ENCODE measurements at regions not wholly inside any gene's neighbourhood (a gene's known extent, or its start where the extent isn't known, plus 50 kb on each side); places are given as distances from the start of the nearest gene placed in this dataset.

DNA sequence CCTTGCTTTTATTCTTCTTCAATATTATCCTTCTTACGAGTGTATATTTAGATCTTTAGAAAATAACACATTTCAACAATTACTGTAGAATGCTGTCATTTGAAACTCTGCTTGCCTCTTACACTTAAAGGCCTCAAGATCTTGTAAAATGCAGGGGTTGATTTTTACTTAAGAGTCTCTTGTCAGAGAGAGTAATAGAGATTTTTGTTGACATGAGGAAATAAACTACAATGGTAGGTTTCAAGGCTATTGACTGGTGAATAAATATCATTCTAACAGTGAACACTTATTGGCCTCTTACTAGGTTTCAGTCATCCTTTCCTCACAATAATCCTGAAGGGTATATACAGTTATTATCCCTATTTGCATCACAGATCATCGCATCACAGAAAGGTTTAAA is 344.6 kb downstream of the GBE1 start:
- H3K36me3 ChIP-seq (ENCODE audit: control insufficient read depth in 2 of 2, insufficient read depth in 2 of 2, low read length in 2 of 2), result no peaks in the 10 kb centered on the region
- H3K9me3 ChIP-seq (ENCODE audit: control insufficient read depth in 2 of 2, low read length in 2 of 2), result no peaks in the 10 kb centered on the region
- H3K4me3 ChIP-seq (ENCODE audit: low read length in 2 of 2), result no peak overlapping the region
- no peak overlapping the region for H3K27ac ChIP-seq (ENCODE audit: low read depth in 2 of 2, low read length in 2 of 2)
- H3K4me1 ChIP-seq (ENCODE audit: control insufficient read depth in 2 of 2, insufficient read depth in 2 of 2, low read length in 2 of 2), result no peaks in the 10 kb centered on the region
- H3K27me3 ChIP-seq (ENCODE audit: control insufficient read depth in 2 of 2, insufficient read depth in 2 of 2, low read length in 2 of 2), result no peaks in the 10 kb centered on the region
- no peak overlapping the region for H3K9ac ChIP-seq (ENCODE audit: low read depth in 1 of 2, low read length in 2 of 2)

- H3K9ac ChIP-seq (ENCODE audit: low read depth in 1 of 2, low read length in 2 of 2), result no peak overlapping the region
- H3K27me3 ChIP-seq (ENCODE audit: control insufficient read depth in 2 of 2, insufficient read depth in 2 of 2, low read length in 2 of 2), result no peaks in the 10 kb centered on the region
- no peak overlapping the region for H3K27ac ChIP-seq (ENCODE audit: low read depth in 2 of 2, low read length in 2 of 2)
- no peaks in the 10 kb centered on the region for H3K36me3 ChIP-seq (ENCODE audit: control insufficient read depth in 2 of 2, insufficient read depth in 2 of 2, low read length in 2 of 2)
- H3K4me3 ChIP-seq (ENCODE audit: low read length in 2 of 2), result no peak overlapping the region
- no peaks in the 10 kb centered on the region for H3K4me1 ChIP-seq (ENCODE audit: control insufficient read depth in 2 of 2, insufficient read depth in 2 of 2, low read length in 2 of 2)
- H3K9me3 ChIP-seq (ENCODE audit: control insufficient read depth in 2 of 2, low read length in 2 of 2), result no peaks in the 10 kb centered on the region
Observed at GRCh38 chr3:81406318-81406717, 355.1 kb downstream of the GBE1 start.

DNA sequence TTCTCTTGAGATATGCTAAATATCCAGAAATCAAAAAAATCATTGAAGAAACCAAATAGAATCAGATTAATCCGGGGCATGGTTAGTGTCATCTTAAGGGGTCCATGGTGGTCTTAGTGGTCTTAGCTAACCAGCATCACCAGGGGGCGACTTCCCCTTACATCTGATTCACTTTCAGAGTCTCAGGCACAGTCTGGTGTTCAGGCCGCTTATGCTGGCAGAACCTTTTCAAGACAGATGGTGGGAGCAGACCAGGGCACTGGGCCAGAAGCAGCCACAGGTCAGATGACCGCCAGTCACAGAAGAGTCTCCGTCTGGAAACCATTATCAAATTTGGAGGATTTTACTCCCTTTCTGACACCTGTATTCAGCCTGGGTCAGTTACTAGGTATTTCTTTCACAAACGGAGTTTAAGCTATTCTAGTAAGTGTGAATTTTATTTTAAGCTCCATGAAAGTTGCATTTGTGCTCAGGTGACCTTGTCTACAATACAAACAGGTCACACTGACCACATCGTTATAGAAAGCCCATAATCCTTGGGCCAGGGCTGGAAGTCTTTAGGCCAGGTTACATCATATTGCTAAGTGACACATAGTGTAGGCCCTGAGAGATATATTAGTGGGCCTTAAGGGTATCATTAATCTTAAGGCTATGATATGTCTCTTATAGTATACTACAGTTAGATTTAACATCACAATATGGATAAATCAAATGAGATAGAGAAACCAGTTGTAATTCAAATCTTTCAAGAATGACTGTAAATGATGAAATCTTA is 365.5 kb downstream of the GBE1 start:
- no peaks in the 10 kb centered on the region for H3K9me3 ChIP-seq (ENCODE audit: control insufficient read depth in 2 of 2, low read length in 2 of 2)
- no peak overlapping the region for H3K27ac ChIP-seq (ENCODE audit: low read depth in 2 of 2, low read length in 2 of 2)
- H3K4me3 ChIP-seq (ENCODE audit: low read length in 2 of 2), result no peak overlapping the region
- H3K36me3 ChIP-seq (ENCODE audit: control insufficient read depth in 2 of 2, insufficient read depth in 2 of 2, low read length in 2 of 2), result no peaks in the 10 kb centered on the region
- H3K9ac ChIP-seq (ENCODE audit: low read depth in 1 of 2, low read length in 2 of 2), result no peak overlapping the region
- H3K27me3 ChIP-seq (ENCODE audit: control insufficient read depth in 2 of 2, insufficient read depth in 2 of 2, low read length in 2 of 2), result no peaks in the 10 kb centered on the region
- no peaks in the 10 kb centered on the region for H3K4me1 ChIP-seq (ENCODE audit: control insufficient read depth in 2 of 2, insufficient read depth in 2 of 2, low read length in 2 of 2)

DNA sequence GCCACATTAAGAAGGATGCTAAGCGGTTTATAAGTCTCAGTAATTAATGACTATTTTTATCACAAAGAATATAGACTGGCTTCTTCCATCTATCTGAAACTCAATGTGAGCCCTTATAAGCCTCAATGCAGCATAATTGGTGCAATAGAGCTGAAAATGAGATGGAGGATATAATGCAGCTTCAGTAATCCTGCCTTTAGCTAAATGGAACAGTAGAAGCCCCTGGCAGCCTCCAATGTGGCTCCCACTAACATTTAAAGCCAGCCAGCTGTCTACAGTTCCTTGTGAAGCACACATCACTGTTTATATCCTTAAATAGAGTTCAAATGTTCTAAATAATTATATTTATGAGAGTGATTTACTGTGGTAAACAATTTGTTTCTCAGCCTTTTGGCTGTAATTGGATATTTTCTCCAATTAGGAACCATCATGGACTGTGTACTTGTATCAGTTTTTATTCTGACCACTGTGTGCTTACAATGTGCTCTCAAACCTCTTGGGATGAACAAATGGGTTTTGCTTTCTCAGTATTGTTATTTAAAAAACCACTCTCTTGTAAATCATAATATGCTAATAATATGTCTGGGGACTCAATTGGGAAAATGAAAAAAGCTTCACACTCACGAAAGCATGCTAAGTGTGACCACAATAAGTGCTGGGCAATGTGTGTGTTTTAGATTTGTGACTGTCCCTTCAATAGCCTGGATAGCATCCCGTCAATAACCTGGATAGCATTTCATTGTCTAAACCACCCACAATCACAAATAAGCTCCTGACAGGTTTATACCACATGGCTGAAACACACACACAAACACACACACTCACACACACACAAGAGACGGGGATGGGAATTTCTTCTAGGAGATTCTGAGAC is 366.6 kb downstream of the GBE1 start:
- H3K36me3 ChIP-seq (ENCODE audit: control insufficient read depth in 2 of 2, insufficient read depth in 2 of 2, low read length in 2 of 2), result no peaks in the 10 kb centered on the region
- no peaks in the 10 kb centered on the region for H3K4me1 ChIP-seq (ENCODE audit: control insufficient read depth in 2 of 2, insufficient read depth in 2 of 2, low read length in 2 of 2)
- no peaks in the 10 kb centered on the region for H3K9me3 ChIP-seq (ENCODE audit: control insufficient read depth in 2 of 2, low read length in 2 of 2)
- H3K27ac ChIP-seq (ENCODE audit: low read depth in 2 of 2, low read length in 2 of 2), result no peak overlapping the region
- H3K27me3 ChIP-seq (ENCODE audit: control insufficient read depth in 2 of 2, insufficient read depth in 2 of 2, low read length in 2 of 2), result no peaks in the 10 kb centered on the region
- H3K9ac ChIP-seq (ENCODE audit: low read depth in 1 of 2, low read length in 2 of 2), result no peak overlapping the region
- no peak overlapping the region for H3K4me3 ChIP-seq (ENCODE audit: low read length in 2 of 2)

GRCh38 chr3:81393251-81393650 is 368.2 kb downstream of the GBE1 start:
- no peak overlapping the region for H3K4me3 ChIP-seq (ENCODE audit: low read length in 2 of 2)
- no peaks in the 10 kb centered on the region for H3K4me1 ChIP-seq (ENCODE audit: control insufficient read depth in 2 of 2, insufficient read depth in 2 of 2, low read length in 2 of 2)
- no peaks in the 10 kb centered on the region for H3K27me3 ChIP-seq (ENCODE audit: control insufficient read depth in 2 of 2, insufficient read depth in 2 of 2, low read length in 2 of 2)
- no peak overlapping the region for H3K27ac ChIP-seq (ENCODE audit: low read depth in 2 of 2, low read length in 2 of 2)
- H3K9me3 ChIP-seq (ENCODE audit: control insufficient read depth in 2 of 2, low read length in 2 of 2), result no peaks in the 10 kb centered on the region
- no peak overlapping the region for H3K9ac ChIP-seq (ENCODE audit: low read depth in 1 of 2, low read length in 2 of 2)
- H3K36me3 ChIP-seq (ENCODE audit: control insufficient read depth in 2 of 2, insufficient read depth in 2 of 2, low read length in 2 of 2), result no peaks in the 10 kb centered on the region

- H3K9me3 ChIP-seq (ENCODE audit: control insufficient read depth in 2 of 2, low read length in 2 of 2), result no peaks in the 10 kb centered on the region
- no peaks in the 10 kb centered on the region for H3K36me3 ChIP-seq (ENCODE audit: control insufficient read depth in 2 of 2, insufficient read depth in 2 of 2, low read length in 2 of 2)
- H3K27ac ChIP-seq (ENCODE audit: low read depth in 2 of 2, low read length in 2 of 2), result no peak overlapping the region
- H3K27me3 ChIP-seq (ENCODE audit: control insufficient read depth in 2 of 2, insufficient read depth in 2 of 2, low read length in 2 of 2), result no peaks in the 10 kb centered on the region
- no peak overlapping the region for H3K9ac ChIP-seq (ENCODE audit: low read depth in 1 of 2, low read length in 2 of 2)
- H3K4me1 ChIP-seq (ENCODE audit: control insufficient read depth in 2 of 2, insufficient read depth in 2 of 2, low read length in 2 of 2), result no peaks in the 10 kb centered on the region
- H3K4me3 ChIP-seq (ENCODE audit: low read length in 2 of 2), result no peak overlapping the region
Observed at GRCh38 chr3:81390796-81391195, 370.6 kb downstream of the GBE1 start.

DNA sequence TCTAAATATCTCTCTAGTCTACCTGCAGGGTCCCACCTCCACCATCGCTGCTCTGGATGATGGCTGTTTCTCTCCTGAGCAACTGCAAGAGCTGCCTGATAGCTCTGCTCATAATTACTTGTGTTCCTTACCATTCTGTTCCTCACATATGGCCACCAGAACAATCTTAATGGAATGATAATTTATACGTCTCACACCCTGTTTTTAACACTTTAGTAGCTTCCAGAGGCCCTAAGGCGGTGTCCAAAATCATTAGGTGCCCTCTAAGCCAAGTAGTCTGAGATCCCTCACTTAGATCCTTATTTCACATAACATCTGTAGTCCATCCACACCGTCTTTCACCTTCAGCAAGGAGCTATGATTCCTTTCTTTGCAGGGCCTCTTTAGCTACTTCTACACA is 373.3 kb downstream of the GBE1 start:
- H3K9me3 ChIP-seq (ENCODE audit: control insufficient read depth in 2 of 2, low read length in 2 of 2), result no peaks in the 10 kb centered on the region
- no peak overlapping the region for H3K4me3 ChIP-seq (ENCODE audit: low read length in 2 of 2)
- H3K36me3 ChIP-seq (ENCODE audit: control insufficient read depth in 2 of 2, insufficient read depth in 2 of 2, low read length in 2 of 2), result no peaks in the 10 kb centered on the region
- H3K9ac ChIP-seq (ENCODE audit: low read depth in 1 of 2, low read length in 2 of 2), result no peak overlapping the region
- H3K27me3 ChIP-seq (ENCODE audit: control insufficient read depth in 2 of 2, insufficient read depth in 2 of 2, low read length in 2 of 2), result no peaks in the 10 kb centered on the region
- H3K4me1 ChIP-seq (ENCODE audit: control insufficient read depth in 2 of 2, insufficient read depth in 2 of 2, low read length in 2 of 2), result no peaks in the 10 kb centered on the region
- H3K27ac ChIP-seq (ENCODE audit: low read depth in 2 of 2, low read length in 2 of 2), result no peak overlapping the region

DNA sequence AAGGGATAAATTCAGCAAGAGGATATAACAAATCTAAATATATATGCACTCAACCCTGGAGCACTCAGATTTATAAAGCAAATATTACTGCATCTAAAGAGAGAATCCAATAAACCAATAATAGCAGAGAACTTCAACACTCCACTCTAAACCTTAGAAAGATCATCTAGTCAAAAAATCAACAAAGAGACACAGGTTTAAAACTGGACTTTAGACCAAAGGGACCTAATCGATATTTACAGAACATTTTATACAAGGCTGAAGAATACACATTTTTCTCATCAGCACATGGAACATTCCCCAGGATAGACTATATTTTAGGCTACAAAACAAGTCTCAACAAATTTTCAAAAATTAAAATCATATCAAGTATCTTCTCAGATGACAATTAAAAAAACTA is 379.0 kb downstream of the GBE1 start:
- H3K27me3 ChIP-seq (ENCODE audit: control insufficient read depth in 2 of 2, insufficient read depth in 2 of 2, low read length in 2 of 2), result no peaks in the 10 kb centered on the region
- no peak overlapping the region for H3K27ac ChIP-seq (ENCODE audit: low read depth in 2 of 2, low read length in 2 of 2)
- no peaks in the 10 kb centered on the region for H3K9me3 ChIP-seq (ENCODE audit: control insufficient read depth in 2 of 2, low read length in 2 of 2)
- no peak overlapping the region for H3K9ac ChIP-seq (ENCODE audit: low read depth in 1 of 2, low read length in 2 of 2)
- no peak overlapping the region for H3K4me3 ChIP-seq (ENCODE audit: low read length in 2 of 2)
- no peaks in the 10 kb centered on the region for H3K36me3 ChIP-seq (ENCODE audit: control insufficient read depth in 2 of 2, insufficient read depth in 2 of 2, low read length in 2 of 2)
- no peaks in the 10 kb centered on the region for H3K4me1 ChIP-seq (ENCODE audit: control insufficient read depth in 2 of 2, insufficient read depth in 2 of 2, low read length in 2 of 2)

GRCh38 chr3:81380234-81380633 is 381.2 kb downstream of the GBE1 start:
- Histone ChIP-seq H3K4me1 (ENCODE audit: control insufficient read depth in 2 of 2, insufficient read depth in 2 of 2, low read length in 2 of 2) (no peaks in the 10 kb centered on the region), H3K27ac (ENCODE audit: low read depth in 2 of 2, low read length in 2 of 2) (no peak overlapping the region), H3K9ac (ENCODE audit: low read depth in 1 of 2, low read length in 2 of 2) (no peak overlapping the region), H3K36me3 (ENCODE audit: control insufficient read depth in 2 of 2, insufficient read depth in 2 of 2, low read length in 2 of 2) (no peaks in the 10 kb centered on the region), H3K27me3 (ENCODE audit: control insufficient read depth in 2 of 2, insufficient read depth in 2 of 2, low read length in 2 of 2) (no peaks in the 10 kb centered on the region), H3K9me3 (ENCODE audit: control insufficient read depth in 2 of 2, low read length in 2 of 2) (no peaks in the 10 kb centered on the region), H3K4me3 (ENCODE audit: low read length in 2 of 2) (no peak overlapping the region)

DNA sequence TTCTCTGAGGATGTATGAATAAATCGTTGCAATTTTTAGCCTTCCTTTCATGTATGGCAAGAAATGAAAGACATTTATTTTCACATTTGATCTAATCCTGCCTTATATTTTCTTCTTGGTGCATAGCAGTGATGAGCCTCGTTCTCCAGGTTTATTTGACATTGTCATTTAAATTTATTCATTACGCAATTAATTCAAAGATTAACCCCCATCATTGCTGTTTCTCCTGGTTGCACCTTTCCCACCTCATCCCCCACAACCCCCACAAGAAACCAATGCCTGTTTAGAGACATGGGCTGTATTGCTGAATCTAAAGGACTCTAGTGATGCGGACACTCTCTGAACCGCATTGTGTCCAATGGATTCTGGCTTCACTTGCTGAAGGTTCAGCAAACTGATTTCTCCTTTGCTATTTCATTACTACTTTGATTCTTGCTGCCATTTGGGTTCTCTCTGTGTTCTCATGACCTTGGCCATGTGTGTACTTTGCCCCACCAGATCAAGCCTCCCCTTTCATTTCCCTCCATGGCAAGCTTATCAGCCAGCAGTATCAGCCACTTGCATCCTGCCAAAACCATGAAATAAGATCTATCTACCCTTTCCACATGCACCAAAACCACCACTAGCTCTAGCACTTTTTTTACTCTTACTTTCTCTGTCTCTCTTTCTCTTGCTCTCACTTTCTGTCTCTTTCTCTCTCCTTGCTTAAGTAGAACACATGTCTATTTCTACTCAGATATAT is 382.7 kb downstream of the GBE1 start:
- no peak overlapping the region for H3K4me3 ChIP-seq (ENCODE audit: low read length in 2 of 2)
- H3K36me3 ChIP-seq (ENCODE audit: control insufficient read depth in 2 of 2, insufficient read depth in 2 of 2, low read length in 2 of 2), result no peaks in the 10 kb centered on the region
- H3K27me3 ChIP-seq (ENCODE audit: control insufficient read depth in 2 of 2, insufficient read depth in 2 of 2, low read length in 2 of 2), result no peaks in the 10 kb centered on the region
- no peaks in the 10 kb centered on the region for H3K4me1 ChIP-seq (ENCODE audit: control insufficient read depth in 2 of 2, insufficient read depth in 2 of 2, low read length in 2 of 2)
- H3K9ac ChIP-seq (ENCODE audit: low read depth in 1 of 2, low read length in 2 of 2), result no peak overlapping the region
- no peaks in the 10 kb centered on the region for H3K9me3 ChIP-seq (ENCODE audit: control insufficient read depth in 2 of 2, low read length in 2 of 2)
- no peak overlapping the region for H3K27ac ChIP-seq (ENCODE audit: low read depth in 2 of 2, low read length in 2 of 2)

Measured in mucosa of rectum (tissue), 2 donors.